Hepatocyte (in vitro differentiated cells): ENCODE measurements at regions not wholly inside any gene's neighbourhood (a gene's known extent, or its start where the extent isn't known, plus 50 kb on each side); places are given as distances from the start of the nearest gene placed in this dataset.

ENCODE experiments used
- CTCF ChIP-seq: fragments of 200-600 bp; sonication (generic); IDR thresholded peaks from 2 replicates; pipeline ENCODE4 v1.5.1; 2016; ENCODE audit warnings: antibody characterized with exemption, mild to moderate bottlenecking; ENCODE audit not compliant: poor library complexity
- EZH2 ChIP-seq: fragments of 200-600 bp; sonication (generic); IDR thresholded peaks from 2 replicates; pipeline ENCODE4 v1.6.1; 2016; ENCODE audit warnings: antibody characterized with exemption, mild to moderate bottlenecking, borderline replicate concordance
- EZH2phosphoT487 ChIP-seq: fragments of 200-600 bp; sonication (generic); IDR thresholded peaks from one replicate; pipeline ENCODE4 v1.6.1; 2018; ENCODE audit warnings: antibody characterized with exemption, mild to moderate bottlenecking, low read depth, moderate library complexity; ENCODE audit not compliant: unreplicated experiment, severe bottlenecking

DNA sequence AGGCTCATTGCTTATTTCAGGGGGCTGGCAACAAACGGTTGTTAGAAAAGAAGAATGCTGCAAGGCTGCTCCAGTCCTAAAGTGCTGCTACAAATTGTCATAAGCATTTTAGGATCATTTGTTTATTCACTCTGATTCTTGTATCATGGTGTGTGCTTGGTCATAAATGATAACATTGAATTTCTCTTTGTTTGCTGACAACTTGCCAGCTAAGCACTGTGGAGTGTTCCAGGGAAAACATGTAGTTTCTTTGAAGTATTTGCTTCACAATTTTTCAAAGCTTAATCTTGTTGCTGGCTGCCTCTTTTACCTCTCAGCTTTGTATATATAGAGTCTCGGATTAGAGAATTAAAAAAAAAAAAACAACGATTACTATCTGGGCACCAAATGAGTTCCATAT, 263.0 kb downstream of the PHF14 start:
- TF ChIP-seq CTCF (no peak), EZH2 (no peak), EZH2phosphoT487 (no peak)
